Kidney (tissue), 13 donors: ENCODE measurements at regions not wholly inside any gene's neighbourhood (a gene's known extent, or its start where the extent isn't known, plus 50 kb on each side); places are given as distances from the start of the nearest gene placed in this dataset.

Experiments
- DNase-seq, 5 donors: peaks; one replicate each; pipeline ENCODE4 v3.0.0-alpha.2; 2013 to 2020
- FAIRE-seq: peaks from 2 replicates; lab custom pipeline; 2012; peaks lifted over from hg19 to GRCh38; lab: Jason Lieb, UNC
- H3K27ac ChIP-seq, 2 donors: one replicate each; pipeline ENCODE4 v1.7.0; 2013; ENCODE audit warnings: low read depth in 2 of 2, low read length in 2 of 2, inconsistent platforms in 1 of 2
- H3K27me3 ChIP-seq: one replicate; pipeline ENCODE4 v1.7.1; 2013; ENCODE audit warnings: low read length, inconsistent platforms; ENCODE audit not compliant: control insufficient read depth, insufficient read depth
- H3K36me3 ChIP-seq, 3 donors: one replicate each; pipeline versions ENCODE4 v1.7.0 to v1.7.1; 2013; ENCODE audit warnings: low read length in 3 of 3, control low read depth in 1 of 3, inconsistent platforms in 1 of 3; ENCODE audit not compliant: insufficient read depth in 3 of 3, control insufficient read depth in 2 of 3
- H3K4me1 ChIP-seq, 3 donors: one replicate each; pipeline versions ENCODE4 v1.7.0 to v1.7.1; 2013; ENCODE audit warnings: low read length in 3 of 3, inconsistent platforms in 1 of 3, low read depth in 1 of 3; ENCODE audit not compliant: control insufficient read depth in 2 of 3, insufficient read depth in 2 of 3
- H3K4me3 ChIP-seq, 3 donors: one replicate each; pipeline versions ENCODE4 v1.7.0 to v1.8.1; 2013; ENCODE audit warnings: low read length in 3 of 3, control low read depth in 1 of 3, inconsistent platforms in 1 of 3
- H3K9ac ChIP-seq, 3 donors: one replicate each; pipeline versions ENCODE4 v1.7.0 to v1.7.1; 2013; ENCODE audit warnings: low read length in 3 of 3, control low read depth in 1 of 3, inconsistent platforms in 1 of 3
- H3K9me3 ChIP-seq, 3 donors: one replicate each; pipeline versions ENCODE4 v1.7.0 to v1.7.1; 2013; ENCODE audit warnings: low read length in 3 of 3, control low read depth in 1 of 3, inconsistent platforms in 1 of 3; ENCODE audit not compliant: control insufficient read depth in 2 of 3, insufficient read depth in 1 of 3
- CTCF ChIP-seq: IDR thresholded peaks from 3 replicates; pipeline ENCODE4 v1.5.1; 2012; ENCODE audit warnings: mild to moderate bottlenecking, moderate library complexity, borderline replicate concordance; ENCODE audit not compliant: insufficient read depth; ENCODE audit errors: extremely low read depth
- intact Hi-C: fragments of 100-400 bp; cut with DNase I; formaldehyde crosslinking; loops from one replicate; pipeline ENCODE4 v1.11.1; 2022
- donor health status: control.
- donor health status: control.
- donor health status: control.
- donor health status: control.
- donor health status: control.
- donor health status: DM: yes; HTN: yes; CAD: no.
- donor health status: Normal renal cell carcinoma (clear cell type).

DNA sequence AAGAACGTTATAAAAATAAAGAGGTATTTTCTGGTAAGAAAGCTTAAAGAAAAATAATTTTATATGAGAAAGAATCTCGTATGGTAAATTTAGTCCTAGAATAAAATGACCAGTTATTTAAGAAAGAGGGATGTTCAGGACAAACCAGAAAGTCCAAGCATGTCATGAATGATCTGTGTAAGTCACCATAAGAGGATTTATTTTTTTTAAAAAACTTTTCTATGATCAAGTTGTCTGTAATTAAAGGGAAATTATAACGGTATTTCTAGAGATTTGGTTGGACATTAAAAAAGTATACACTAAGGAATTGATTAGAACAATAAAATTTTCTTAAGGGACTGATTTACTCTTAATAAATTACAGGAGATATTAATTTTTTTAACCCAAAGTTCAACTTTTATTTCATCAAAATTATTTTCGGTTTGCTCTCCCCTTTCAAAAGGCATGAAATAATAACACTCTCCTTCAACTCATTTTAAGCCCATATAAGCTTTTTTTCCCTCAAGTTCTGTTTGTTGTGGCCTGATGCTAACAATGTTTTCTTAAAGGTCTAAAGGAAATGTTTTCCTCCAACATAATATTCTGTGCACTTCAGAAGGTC lies 49.9 kb upstream of the CPSF6 start:
- Histone ChIP-seq H3K4me1 (no peaks in the 10 kb centered on the region), H3K27me3 (no peaks in the 10 kb centered on the region), H3K27ac (no peak overlapping the region), H3K36me3 (no peaks in the 10 kb centered on the region), H3K9me3 (peaks cover 0 to 4% (median 0%) of the 10 kb centered on the region in 3 donors), H3K4me3 (no peak overlapping the region), H3K9ac (no peak overlapping the region)
- no peak for TF ChIP-seq CTCF
- intact Hi-C loops, result no loop called here
- no peak for FAIRE-seq
- peak in 1 of 5 donors; percentile 4 for DNase-seq
